Neural cell (in vitro differentiated cells): ENCODE measurements at regions not wholly inside any gene's neighbourhood (a gene's known extent, or its start where the extent isn't known, plus 50 kb on each side); places are given as distances from the start of the nearest gene placed in this dataset.

Experiments used
- H2AFZ ChIP-seq: fragments of 200-600, 300-800 bp; sonication (generic), shearing (Covaris generic); 2 replicates; pipeline ENCODE4 v1.6.0; 2014; ENCODE audit warnings: low read depth, mild to moderate bottlenecking, antibody characterized with exemption, low read length, moderate library complexity
- H3F3A ChIP-seq: fragments of 200-600 bp; shearing (Covaris generic); 2 replicates; pipeline ENCODE4 v1.6.1; 2016; ENCODE audit warnings: mild to moderate bottlenecking, moderate library complexity, mixed read lengths, antibody characterized with exemption, low read length; ENCODE audit not compliant: insufficient read depth, poor library complexity, severe bottlenecking
- H3K27ac ChIP-seq: fragments of 200-600, 300-800 bp; sonication (generic), shearing (Covaris generic); 2 replicates; pipeline ENCODE4 v1.5.1; 2014; ENCODE audit warnings: mild to moderate bottlenecking, low read length, moderate library complexity
- H3K27me3 ChIP-seq: fragments of 300-800, 200-600 bp; sonication (generic), shearing (Covaris generic); 2 replicates; pipeline ENCODE4 v1.6.0; 2014; ENCODE audit warnings: mild to moderate bottlenecking, low read depth, low read length, moderate library complexity; ENCODE audit not compliant: insufficient read depth
- H3K36me3 ChIP-seq: fragments of 300-800, 200-600 bp; sonication (generic), shearing (Covaris generic); 2 replicates; pipeline ENCODE4 v1.5.1; 2014; ENCODE audit warnings: mild to moderate bottlenecking, antibody characterized with exemption, low read length, moderate library complexity; ENCODE audit not compliant: insufficient read depth
- H3K4me2 ChIP-seq: fragments of 300-800, 200-600 bp; sonication (generic), shearing (Covaris generic); 2 replicates; pipeline ENCODE4 v1.6.0; 2014; ENCODE audit warnings: mild to moderate bottlenecking, low read length
- H3K4me3 ChIP-seq: fragments of 300-800, 200-600 bp; sonication (generic), shearing (Covaris generic); 2 replicates; pipeline ENCODE4 v1.5.1; 2014; ENCODE audit warnings: mild to moderate bottlenecking, low read length, moderate library complexity
- H3K79me2 ChIP-seq: fragments of 200-600 bp; shearing (Covaris generic); replicated peaks from 2 replicates; pipeline ENCODE4 v1.6.0; 2014; ENCODE audit warnings: mild to moderate bottlenecking, low read length, moderate library complexity; ENCODE audit not compliant: insufficient read depth
- H3K9ac ChIP-seq: fragments of 300-800, 200-600 bp; sonication (generic), shearing (Covaris generic); 2 replicates; pipeline ENCODE4 v1.6.1; 2016; ENCODE audit warnings: mild to moderate bottlenecking, low read length, mixed read lengths
- H3K9me2 ChIP-seq: fragments of 200-600 bp; shearing (Covaris generic); 2 replicates; pipeline ENCODE4 v1.6.1; 2016; ENCODE audit warnings: mild to moderate bottlenecking, low read length, mixed read lengths; ENCODE audit not compliant: insufficient read depth
- H3K9me3 ChIP-seq: fragments of 200-600, 300-800 bp; sonication (generic), shearing (Covaris generic); 2 replicates; pipeline ENCODE4 v1.6.1; 2016; ENCODE audit warnings: mild to moderate bottlenecking, mixed run types, low read length, moderate library complexity, mixed read lengths
- H4K20me1 ChIP-seq: fragments of 200-600 bp; shearing (Covaris generic); 2 replicates; pipeline ENCODE4 v1.6.1; 2016; ENCODE audit warnings: mild to moderate bottlenecking, mixed run types; ENCODE audit not compliant: insufficient read depth
- EP300 ChIP-seq: fragments of 450-650 bp; conservative IDR thresholded peaks from 2 replicates; pipeline ENCODE4 v1.6.1; 2014; ENCODE audit warnings: antibody characterized with exemption, mild to moderate bottlenecking, moderate library complexity; ENCODE audit not compliant: poor library complexity, severe bottlenecking
- EZH2 ChIP-seq: fragments of 200-600, 300-800 bp; shearing (Covaris generic), sonication (generic); IDR thresholded peaks from 2 replicates; pipeline ENCODE4 v1.6.1; 2014; ENCODE audit warnings: antibody characterized with exemption, low read length, borderline replicate concordance, mild to moderate bottlenecking; ENCODE audit not compliant: insufficient read depth, poor library complexity, severe bottlenecking
- MXI1 ChIP-seq: fragments of 450-650 bp; conservative IDR thresholded peaks from 2 replicates; pipeline ENCODE4 v1.6.1; 2014; ENCODE audit warnings: antibody characterized with exemption, mild to moderate bottlenecking; ENCODE audit not compliant: poor library complexity, severe bottlenecking
- POLR2AphosphoS5 ChIP-seq: IDR thresholded peaks from 2 replicates; pipeline ENCODE4 v1.6.1; 2012
- RAD21 ChIP-seq: fragments of 450-650 bp; conservative IDR thresholded peaks from 2 replicates; pipeline ENCODE4 v1.6.1; 2014; ENCODE audit warnings: antibody characterized with exemption, mild to moderate bottlenecking, moderate library complexity
- SMC3 ChIP-seq: fragments of 450-650 bp; conservative IDR thresholded peaks from 2 replicates; pipeline ENCODE4 v1.6.1; 2014; ENCODE audit warnings: antibody characterized with exemption, mild to moderate bottlenecking, moderate library complexity; ENCODE audit not compliant: poor library complexity
- TAF1 ChIP-seq: IDR thresholded peaks from 2 replicates; pipeline ENCODE4 v1.6.1; 2012; ENCODE audit warnings: low read depth
- TF ChIP-seq, protein P1 (sequence below): fragments of 450-650 bp; IDR thresholded peaks from 2 replicates; pipeline ENCODE4 v1.5.1; 2014; ENCODE audit warnings: antibody characterized with exemption, mild to moderate bottlenecking, moderate library complexity; ENCODE audit not compliant: poor library complexity, severe bottlenecking
- TF ChIP-seq, protein P2 (sequence below): IDR thresholded peaks from 2 replicates; pipeline ENCODE4 v1.6.1; 2012; ENCODE audit warnings: borderline replicate concordance

DNA sequence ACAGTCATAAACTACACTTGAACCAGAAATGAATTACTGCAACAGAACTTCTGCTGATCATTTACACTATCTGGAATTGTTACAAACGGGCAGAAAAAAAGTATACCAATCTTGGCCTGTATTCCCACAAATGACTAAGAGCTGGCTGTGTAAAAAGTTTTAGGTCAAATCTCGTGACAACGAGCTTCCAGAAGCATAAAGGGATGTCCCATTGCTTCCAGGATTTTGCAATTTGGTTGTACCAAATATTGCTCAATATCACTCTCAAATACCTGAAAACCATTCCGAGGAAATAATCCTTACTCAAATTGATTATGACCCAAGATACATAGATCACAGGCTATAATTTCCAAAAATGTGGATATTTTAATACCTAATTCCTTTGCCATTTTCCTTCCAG, 175.6 kb downstream of the TBX15 start:
- Histone ChIP-seq H3K9me3 (no peaks in the 10 kb centered on the region), H3K36me3 (no peaks in the 10 kb centered on the region), H3K27me3 (no peaks in the 10 kb centered on the region), H3K79me2 (no peaks in the 10 kb centered on the region), H3K4me2 (no peak overlapping the region), H3K27ac (no peak overlapping the region), H3K4me3 (no peak overlapping the region), H2AFZ (no peak overlapping the region), H4K20me1 (no peaks in the 10 kb centered on the region), H3K9ac (no peak overlapping the region), H3F3A (no peaks in the 10 kb centered on the region), H3K9me2 (no peaks in the 10 kb centered on the region)
- TF ChIP-seq TAF1 = no peak
- no peak for TF ChIP-seq POLR2AphosphoS5
- no peak for TF ChIP-seq RAD21
- TF ChIP-seq, protein P1, sequence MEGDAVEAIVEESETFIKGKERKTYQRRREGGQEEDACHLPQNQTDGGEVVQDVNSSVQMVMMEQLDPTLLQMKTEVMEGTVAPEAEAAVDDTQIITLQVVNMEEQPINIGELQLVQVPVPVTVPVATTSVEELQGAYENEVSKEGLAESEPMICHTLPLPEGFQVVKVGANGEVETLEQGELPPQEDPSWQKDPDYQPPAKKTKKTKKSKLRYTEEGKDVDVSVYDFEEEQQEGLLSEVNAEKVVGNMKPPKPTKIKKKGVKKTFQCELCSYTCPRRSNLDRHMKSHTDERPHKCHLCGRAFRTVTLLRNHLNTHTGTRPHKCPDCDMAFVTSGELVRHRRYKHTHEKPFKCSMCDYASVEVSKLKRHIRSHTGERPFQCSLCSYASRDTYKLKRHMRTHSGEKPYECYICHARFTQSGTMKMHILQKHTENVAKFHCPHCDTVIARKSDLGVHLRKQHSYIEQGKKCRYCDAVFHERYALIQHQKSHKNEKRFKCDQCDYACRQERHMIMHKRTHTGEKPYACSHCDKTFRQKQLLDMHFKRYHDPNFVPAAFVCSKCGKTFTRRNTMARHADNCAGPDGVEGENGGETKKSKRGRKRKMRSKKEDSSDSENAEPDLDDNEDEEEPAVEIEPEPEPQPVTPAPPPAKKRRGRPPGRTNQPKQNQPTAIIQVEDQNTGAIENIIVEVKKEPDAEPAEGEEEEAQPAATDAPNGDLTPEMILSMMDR = no peak
- no peak for TF ChIP-seq SMC3
- TF ChIP-seq EP300 = no peak
- no peak for TF ChIP-seq EZH2
- TF ChIP-seq, protein P2, sequence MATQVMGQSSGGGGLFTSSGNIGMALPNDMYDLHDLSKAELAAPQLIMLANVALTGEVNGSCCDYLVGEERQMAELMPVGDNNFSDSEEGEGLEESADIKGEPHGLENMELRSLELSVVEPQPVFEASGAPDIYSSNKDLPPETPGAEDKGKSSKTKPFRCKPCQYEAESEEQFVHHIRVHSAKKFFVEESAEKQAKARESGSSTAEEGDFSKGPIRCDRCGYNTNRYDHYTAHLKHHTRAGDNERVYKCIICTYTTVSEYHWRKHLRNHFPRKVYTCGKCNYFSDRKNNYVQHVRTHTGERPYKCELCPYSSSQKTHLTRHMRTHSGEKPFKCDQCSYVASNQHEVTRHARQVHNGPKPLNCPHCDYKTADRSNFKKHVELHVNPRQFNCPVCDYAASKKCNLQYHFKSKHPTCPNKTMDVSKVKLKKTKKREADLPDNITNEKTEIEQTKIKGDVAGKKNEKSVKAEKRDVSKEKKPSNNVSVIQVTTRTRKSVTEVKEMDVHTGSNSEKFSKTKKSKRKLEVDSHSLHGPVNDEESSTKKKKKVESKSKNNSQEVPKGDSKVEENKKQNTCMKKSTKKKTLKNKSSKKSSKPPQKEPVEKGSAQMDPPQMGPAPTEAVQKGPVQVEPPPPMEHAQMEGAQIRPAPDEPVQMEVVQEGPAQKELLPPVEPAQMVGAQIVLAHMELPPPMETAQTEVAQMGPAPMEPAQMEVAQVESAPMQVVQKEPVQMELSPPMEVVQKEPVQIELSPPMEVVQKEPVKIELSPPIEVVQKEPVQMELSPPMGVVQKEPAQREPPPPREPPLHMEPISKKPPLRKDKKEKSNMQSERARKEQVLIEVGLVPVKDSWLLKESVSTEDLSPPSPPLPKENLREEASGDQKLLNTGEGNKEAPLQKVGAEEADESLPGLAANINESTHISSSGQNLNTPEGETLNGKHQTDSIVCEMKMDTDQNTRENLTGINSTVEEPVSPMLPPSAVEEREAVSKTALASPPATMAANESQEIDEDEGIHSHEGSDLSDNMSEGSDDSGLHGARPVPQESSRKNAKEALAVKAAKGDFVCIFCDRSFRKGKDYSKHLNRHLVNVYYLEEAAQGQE = no peak
- TF ChIP-seq MXI1 = no peak

DNA sequence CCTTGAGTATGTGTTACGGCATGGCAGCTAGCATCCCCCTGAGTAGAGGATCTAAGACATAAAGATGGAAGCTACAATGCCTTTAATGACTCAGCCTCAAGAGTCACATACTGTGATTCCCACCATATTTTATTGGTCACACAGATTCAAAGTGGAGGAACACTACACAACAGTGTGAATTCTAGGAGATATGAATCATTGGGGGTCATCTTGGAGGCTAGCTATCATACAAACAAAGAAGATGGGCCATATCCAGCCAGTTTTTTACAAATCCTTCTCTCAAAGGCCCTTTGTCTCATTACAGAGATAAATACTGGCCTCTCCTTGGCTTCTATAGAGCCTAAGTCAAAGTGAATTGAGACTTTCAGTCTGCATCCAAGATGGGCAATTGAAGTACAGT, 177.0 kb downstream of the TBX15 start:
- TF ChIP-seq EP300 (no peak), RAD21 (no peak), EZH2 (no peak), TAF1 (no peak), SMC3 (no peak), POLR2AphosphoS5 (no peak)
- TF ChIP-seq, protein P2 = no peak
- H3K4me3 ChIP-seq = no peak overlapping the region
- H3K9me2 ChIP-seq = no peaks in the 10 kb centered on the region
- no peaks in the 10 kb centered on the region for H3K27me3 ChIP-seq
- H2AFZ ChIP-seq = no peak overlapping the region
- H3K36me3 ChIP-seq = no peaks in the 10 kb centered on the region
- H3K4me2 ChIP-seq = no peak overlapping the region
- H3K79me2 ChIP-seq = no peaks in the 10 kb centered on the region
- H3K9me3 ChIP-seq = no peaks in the 10 kb centered on the region
- no peak overlapping the region for H3K9ac ChIP-seq
- no peak overlapping the region for H3K27ac ChIP-seq
- H3F3A ChIP-seq = no peaks in the 10 kb centered on the region
- no peaks in the 10 kb centered on the region for H4K20me1 ChIP-seq
